Dendritic cell treated with granulocyte-macrophage colony-stimulating factor and Interleukin-4, amounts not matched to agents 40 ng/mL and 50 ng/mL, for 4 days (primary cell): ENCODE measurements at regions not wholly inside any gene's neighbourhood (a gene's known extent, or its start where the extent isn't known, plus 50 kb on each side); places are given as distances from the start of the nearest gene placed in this dataset.

Experiments
- H3K27ac Mint-ChIP-seq: one replicate; pipeline ENCODE4 v1.8.0; 2022; ENCODE audit warnings: mild to moderate bottlenecking, mixed read lengths
- H3K27me3 Mint-ChIP-seq: one replicate; pipeline ENCODE4 v1.8.0; 2022; ENCODE audit warnings: mild to moderate bottlenecking, mixed read lengths
- H3K36me3 Mint-ChIP-seq: one replicate; pipeline ENCODE4 v1.8.0; 2022; ENCODE audit warnings: low read depth, mixed read lengths
- H3K4me1 Mint-ChIP-seq: one replicate; pipeline ENCODE4 v1.8.0; 2022; ENCODE audit warnings: low read depth, mixed read lengths
- H3K4me3 Mint-ChIP-seq: one replicate; pipeline ENCODE4 v1.8.0; 2022; ENCODE audit warnings: mild to moderate bottlenecking, moderate library complexity, mixed read lengths
- H3K9me3 Mint-ChIP-seq: one replicate; pipeline ENCODE4 v1.8.0; 2022; ENCODE audit warnings: mixed read lengths
- intact Hi-C: fragments of 100-400 bp; cut with micrococcal nuclease; formaldehyde crosslinking; loops from one replicate; pipeline ENCODE4 v1.15.0; 2022

GRCh38 chr4:123822353-123822752 is 425.8 kb downstream of the SPRY1 start:
- Mint-ChIP-seq H3K9me3 (no peaks in the 10 kb centered on the region), H3K4me1 (peaks cover 13% of the 10 kb centered on the region), H3K4me3 (no peak overlapping the region), H3K27me3 (no peaks in the 10 kb centered on the region), H3K36me3 (no peaks in the 10 kb centered on the region), H3K27ac (no peak overlapping the region)
- intact Hi-C loops, result no loop called here

GRCh38 chr4:123823244-123823643 is 426.6 kb downstream of the SPRY1 start:
- intact Hi-C loops, result no loop called here
- Mint-ChIP-seq H3K27me3 (no peaks in the 10 kb centered on the region), H3K36me3 (no peaks in the 10 kb centered on the region), H3K27ac (no peak overlapping the region), H3K4me3 (no peak overlapping the region), H3K9me3 (no peaks in the 10 kb centered on the region), H3K4me1 (peaks cover 7% of the 10 kb centered on the region)

DNA sequence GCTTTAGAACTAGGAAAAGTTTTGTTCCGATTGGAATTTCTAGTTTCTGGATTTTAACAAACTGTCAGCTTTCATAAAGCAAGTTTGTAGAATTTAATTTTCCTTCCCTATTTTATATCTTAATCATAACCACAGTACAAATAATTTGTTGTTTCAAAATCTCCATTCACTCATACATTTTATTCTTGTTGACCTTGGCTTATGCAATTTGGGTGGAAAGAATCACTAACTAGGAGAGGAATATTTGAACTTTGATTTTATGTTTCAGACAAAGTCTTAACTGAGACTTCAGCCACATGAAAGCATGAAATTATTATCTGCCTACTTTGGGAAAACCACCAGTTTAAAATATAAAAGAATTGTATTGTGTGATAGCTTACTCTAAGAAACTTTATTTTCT is 427.9 kb downstream of the SPRY1 start:
- Mint-ChIP-seq H3K27ac (no peak overlapping the region), H3K9me3 (no peaks in the 10 kb centered on the region), H3K36me3 (no peaks in the 10 kb centered on the region), H3K4me3 (no peak overlapping the region), H3K27me3 (no peaks in the 10 kb centered on the region), H3K4me1 (peaks cover 4% of the 10 kb centered on the region)
- intact Hi-C loops, result no loop called here

DNA sequence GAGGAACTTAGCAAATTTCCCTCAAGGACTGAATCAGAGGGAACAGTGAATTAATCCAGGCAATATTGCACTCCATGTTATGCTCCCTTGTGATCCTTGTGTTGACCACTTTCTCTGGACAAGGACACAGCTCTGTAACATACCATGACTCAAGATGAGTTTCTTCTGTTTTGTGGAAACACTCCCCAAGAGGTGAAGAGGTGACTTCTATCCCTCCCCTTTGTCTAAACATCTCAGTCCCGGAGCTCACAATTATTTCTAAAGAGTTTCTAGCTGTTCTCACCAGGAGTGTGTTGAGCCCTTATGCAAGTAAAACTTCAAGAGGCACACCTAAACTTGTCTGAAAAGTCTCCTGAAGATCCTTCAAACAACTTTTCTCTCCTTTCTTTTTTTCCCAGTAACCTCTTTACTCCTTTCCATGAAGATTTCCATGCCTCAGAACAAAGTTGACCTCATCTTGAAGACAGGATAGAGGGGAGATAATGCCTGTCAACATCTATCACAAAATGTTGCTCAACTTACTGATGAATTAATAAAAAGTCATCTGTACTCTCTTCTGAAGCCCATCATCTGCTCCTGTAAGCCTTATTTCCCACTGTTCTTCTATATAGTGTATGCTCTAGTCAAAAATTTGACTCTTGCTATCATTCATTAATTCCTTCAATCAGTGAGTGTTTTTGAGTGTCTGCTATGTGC is 429.1 kb downstream of the SPRY1 start:
- no peaks in the 10 kb centered on the region for H3K27me3 Mint-ChIP-seq
- no peak overlapping the region for H3K27ac Mint-ChIP-seq
- no peaks in the 10 kb centered on the region for H3K9me3 Mint-ChIP-seq
- H3K4me1 Mint-ChIP-seq, result no peaks in the 10 kb centered on the region
- no peak overlapping the region for H3K4me3 Mint-ChIP-seq
- H3K36me3 Mint-ChIP-seq, result no peaks in the 10 kb centered on the region
- intact Hi-C loops, result no loop called here

DNA sequence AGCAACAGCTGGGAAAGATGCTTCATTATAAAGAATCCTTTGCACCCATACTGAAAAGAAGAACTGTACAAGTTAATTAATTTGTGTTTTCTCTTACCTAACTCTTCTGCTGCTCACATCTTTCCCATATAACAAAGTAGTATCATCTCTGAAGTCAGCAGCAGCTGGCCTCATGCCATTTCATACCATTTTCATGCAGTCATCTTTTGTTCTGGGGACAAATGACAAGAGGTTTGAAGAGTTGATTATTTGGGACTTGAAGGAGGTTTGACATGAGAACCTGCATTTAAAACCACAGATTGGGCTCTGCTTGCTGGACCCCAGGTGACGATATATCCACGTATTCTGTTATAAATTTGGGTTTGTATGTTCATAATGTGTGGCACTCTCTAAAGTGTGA is 430.3 kb downstream of the SPRY1 start:
- H3K4me1 Mint-ChIP-seq, result no peaks in the 10 kb centered on the region
- H3K4me3 Mint-ChIP-seq, result no peak overlapping the region
- no peaks in the 10 kb centered on the region for H3K9me3 Mint-ChIP-seq
- intact Hi-C loops, result no loop called here
- no peaks in the 10 kb centered on the region for H3K36me3 Mint-ChIP-seq
- no peaks in the 10 kb centered on the region for H3K27me3 Mint-ChIP-seq
- no peak overlapping the region for H3K27ac Mint-ChIP-seq

- no peaks in the 10 kb centered on the region for H3K36me3 Mint-ChIP-seq
- intact Hi-C loops, result no loop called here
- H3K4me1 Mint-ChIP-seq, result no peaks in the 10 kb centered on the region
- H3K27ac Mint-ChIP-seq, result no peak overlapping the region
- H3K27me3 Mint-ChIP-seq, result no peaks in the 10 kb centered on the region
- H3K4me3 Mint-ChIP-seq, result no peak overlapping the region
- no peaks in the 10 kb centered on the region for H3K9me3 Mint-ChIP-seq
Observed at GRCh38 chr4:123827511-123827910, 430.9 kb downstream of the SPRY1 start.

GRCh38 chr4:123830930-123831329 is 434.3 kb downstream of the SPRY1 start:
- Mint-ChIP-seq H3K27ac (no peak overlapping the region), H3K4me3 (no peak overlapping the region), H3K9me3 (no peaks in the 10 kb centered on the region), H3K36me3 (no peaks in the 10 kb centered on the region), H3K27me3 (no peaks in the 10 kb centered on the region), H3K4me1 (no peaks in the 10 kb centered on the region)
- intact Hi-C loops, result no loop called here

DNA sequence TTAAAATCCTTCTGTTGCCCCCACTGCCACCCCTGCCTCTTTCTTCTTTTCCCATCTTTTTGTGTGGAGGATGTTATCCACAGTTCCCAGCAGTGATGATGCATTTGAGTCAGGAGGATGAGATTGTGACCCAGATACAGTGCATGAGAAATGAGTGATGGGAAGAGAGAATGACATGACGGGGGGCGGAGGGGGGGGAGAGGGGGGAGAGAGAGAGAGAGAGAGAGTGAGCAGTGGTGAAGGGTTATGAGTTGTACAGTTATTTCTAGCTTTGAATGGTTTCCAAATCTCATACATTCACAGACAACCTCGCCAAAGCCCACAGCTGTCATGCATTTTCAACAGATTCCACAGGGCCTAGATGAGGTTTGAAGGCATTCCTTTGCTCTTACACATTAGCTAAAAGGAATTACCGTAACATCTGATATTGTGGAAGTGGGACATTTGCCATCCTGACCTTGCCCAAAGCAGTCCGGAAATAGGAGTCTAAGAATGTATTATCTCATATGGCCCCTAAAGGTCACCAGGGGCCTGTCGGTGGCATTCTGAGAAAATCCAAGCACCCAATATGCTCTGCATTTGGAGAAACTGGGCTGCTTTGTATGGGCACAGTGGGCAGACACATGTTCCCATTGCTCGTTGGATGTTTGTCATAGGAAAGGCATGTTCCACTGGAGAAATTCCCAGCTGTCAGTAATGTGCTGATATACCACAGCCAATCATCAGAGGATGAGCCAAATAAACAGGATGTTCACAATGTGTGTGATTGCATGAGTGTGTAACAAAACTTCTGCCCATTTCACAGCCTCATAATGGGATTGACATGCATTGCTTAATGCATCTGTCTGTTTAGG is 435.8 kb downstream of the SPRY1 start:
- intact Hi-C loops, result no loop called here
- no peaks in the 10 kb centered on the region for H3K9me3 Mint-ChIP-seq
- no peak overlapping the region for H3K4me3 Mint-ChIP-seq
- H3K27ac Mint-ChIP-seq, result no peak overlapping the region
- H3K36me3 Mint-ChIP-seq, result no peaks in the 10 kb centered on the region
- no peaks in the 10 kb centered on the region for H3K27me3 Mint-ChIP-seq
- H3K4me1 Mint-ChIP-seq, result no peaks in the 10 kb centered on the region

GRCh38 chr4:123833171-123833643 is 436.6 kb downstream of the SPRY1 start:
- intact Hi-C loops, result no loop called here
- Mint-ChIP-seq H3K9me3 (no peaks in the 10 kb centered on the region), H3K27me3 (no peaks in the 10 kb centered on the region), H3K27ac (no peak overlapping the region), H3K36me3 (no peaks in the 10 kb centered on the region), H3K4me1 (no peaks in the 10 kb centered on the region), H3K4me3 (no peak overlapping the region)

GRCh38 chr4:123835831-123836590 is 439.4 kb downstream of the SPRY1 start:
- Mint-ChIP-seq H3K27ac (no peak overlapping the region), H3K4me1 (no peaks in the 10 kb centered on the region), H3K4me3 (no peak overlapping the region), H3K27me3 (no peaks in the 10 kb centered on the region), H3K36me3 (no peaks in the 10 kb centered on the region), H3K9me3 (no peaks in the 10 kb centered on the region)
- intact Hi-C loops, result no loop called here

DNA sequence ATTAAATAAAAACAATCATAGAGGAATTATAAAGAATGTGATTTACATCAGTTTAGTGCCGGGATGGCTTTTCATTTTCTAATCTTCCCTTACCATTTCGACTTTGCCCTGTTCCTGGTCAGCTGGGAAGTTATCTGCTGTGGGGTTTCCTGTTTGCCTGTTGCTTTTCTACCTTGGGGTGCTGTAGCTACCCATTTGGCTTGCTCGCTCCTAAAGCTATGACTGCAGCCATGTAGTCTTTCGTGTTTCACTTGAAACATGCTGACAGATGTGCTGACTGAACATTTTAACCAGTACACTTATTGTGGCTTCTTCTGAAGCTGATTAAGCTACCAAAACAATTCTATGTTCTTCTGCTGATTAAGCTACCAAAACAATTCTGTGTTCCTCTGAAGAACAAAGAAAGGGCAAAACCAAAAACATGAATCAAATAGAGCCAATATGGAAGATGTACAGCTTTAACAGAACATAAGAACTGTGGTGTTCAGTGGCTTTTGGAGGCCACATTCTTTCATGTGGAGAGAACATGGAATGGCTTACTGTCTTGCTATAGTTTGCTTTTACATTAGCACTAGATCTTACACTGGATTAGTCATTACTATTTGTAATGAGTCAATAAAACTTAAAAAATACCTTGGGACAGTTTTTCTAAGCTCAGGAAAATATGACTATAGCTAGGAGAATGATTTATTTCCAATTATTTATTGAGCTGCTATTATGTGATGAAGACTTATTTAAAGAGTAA is 440.4 kb downstream of the SPRY1 start:
- H3K4me1 Mint-ChIP-seq, result no peaks in the 10 kb centered on the region
- H3K27ac Mint-ChIP-seq, result no peak overlapping the region
- no peaks in the 10 kb centered on the region for H3K27me3 Mint-ChIP-seq
- no peaks in the 10 kb centered on the region for H3K9me3 Mint-ChIP-seq
- H3K36me3 Mint-ChIP-seq, result no peaks in the 10 kb centered on the region
- H3K4me3 Mint-ChIP-seq, result no peak overlapping the region
- intact Hi-C loops, result no loop called here

DNA sequence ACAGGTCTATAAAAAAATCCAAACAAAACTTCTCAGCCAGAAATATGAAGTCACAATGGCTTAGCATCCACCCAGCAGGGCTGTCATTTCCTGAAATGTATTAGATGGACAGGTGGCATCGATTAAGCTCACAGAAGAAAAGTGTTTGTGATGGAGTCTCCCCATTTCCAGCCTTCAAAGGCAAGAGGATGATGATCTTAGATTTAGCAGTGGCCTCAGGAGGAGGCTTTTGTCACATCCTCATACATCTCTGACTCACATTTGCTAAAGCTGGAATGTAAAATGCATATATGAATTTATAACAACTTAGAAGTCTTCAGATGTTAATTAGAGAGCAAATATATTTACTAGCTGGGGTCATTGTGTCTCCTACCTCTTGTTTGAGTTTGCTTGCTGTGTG is 441.9 kb downstream of the SPRY1 start:
- Mint-ChIP-seq H3K4me3 (no peak overlapping the region), H3K9me3 (no peaks in the 10 kb centered on the region), H3K27ac (no peak overlapping the region), H3K4me1 (no peaks in the 10 kb centered on the region), H3K36me3 (no peaks in the 10 kb centered on the region), H3K27me3 (no peaks in the 10 kb centered on the region)
- intact Hi-C loops, result no loop called here

DNA sequence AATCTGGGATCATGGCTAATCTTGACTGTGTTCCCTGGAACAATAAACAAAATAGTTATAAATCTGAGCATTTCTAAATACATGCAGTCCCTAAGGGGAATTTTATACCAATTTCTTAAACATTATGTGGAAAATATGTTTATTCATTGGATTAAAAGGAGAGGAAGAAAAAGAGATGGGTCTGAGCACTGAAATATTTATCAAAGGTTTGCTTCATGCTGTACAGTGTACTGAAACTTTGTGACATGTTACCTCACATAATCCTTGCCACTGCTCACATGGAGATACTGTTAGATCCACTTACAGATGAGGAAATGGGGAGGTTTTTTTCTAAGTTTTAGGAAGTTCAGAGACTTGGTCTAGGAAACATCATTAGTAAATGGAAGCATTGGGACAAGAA is 443.6 kb downstream of the SPRY1 start:
- no peak overlapping the region for H3K4me3 Mint-ChIP-seq
- H3K9me3 Mint-ChIP-seq, result no peaks in the 10 kb centered on the region
- H3K27me3 Mint-ChIP-seq, result no peaks in the 10 kb centered on the region
- intact Hi-C loops, result no loop called here
- H3K4me1 Mint-ChIP-seq, result no peaks in the 10 kb centered on the region
- H3K27ac Mint-ChIP-seq, result no peak overlapping the region
- no peaks in the 10 kb centered on the region for H3K36me3 Mint-ChIP-seq
